ENCODE measurements at regions not wholly inside any gene's neighbourhood (a gene's known extent, or its start where the extent isn't known, plus 50 kb on each side); places are given as distances from the start of the nearest gene placed in this dataset.

DNA sequence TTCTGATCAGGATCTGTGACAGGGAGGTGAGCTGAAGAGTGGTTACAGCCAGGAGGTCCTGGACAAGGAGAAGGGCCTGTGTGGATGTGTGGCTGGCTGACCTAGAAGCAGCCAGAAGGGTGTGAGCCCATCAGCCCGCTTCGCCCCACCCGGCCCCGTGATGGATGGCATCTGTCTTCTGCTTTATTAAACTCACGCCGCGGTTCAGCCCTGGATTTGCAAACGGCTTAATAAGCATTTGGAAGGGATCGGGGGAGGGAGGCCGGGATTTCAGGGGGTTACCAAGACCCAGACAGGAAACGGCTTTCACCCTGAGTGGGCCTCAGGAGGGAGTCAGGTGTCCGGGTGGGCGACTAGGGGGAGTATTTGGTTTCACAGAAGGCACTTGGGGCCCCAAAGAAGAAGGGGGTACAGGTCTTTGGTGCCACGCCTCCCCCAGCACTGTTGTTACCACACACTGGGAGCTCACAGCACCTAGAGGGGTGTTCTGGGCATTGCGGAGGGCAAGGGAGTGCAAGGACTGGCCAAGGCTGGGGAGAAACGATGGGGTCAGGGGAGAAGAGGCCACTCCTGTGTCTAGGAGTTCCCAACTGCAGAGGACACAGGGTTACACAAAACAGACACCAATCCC is 53.8 kb upstream of the FOXP4 start:
- Histone ChIP-seq H3K27me3 (ENCODE audit: insufficient read depth, low read length) (peaks cover 3% of the 10 kb centered on the region; the same call in 1 of the 2 replicates), H3K4me2 (ENCODE audit: low read length) (no peak overlapping the region), H3K4me1 (ENCODE audit: insufficient read depth, low read length, severe bottlenecking) (no peaks in the 10 kb centered on the region)

DNA sequence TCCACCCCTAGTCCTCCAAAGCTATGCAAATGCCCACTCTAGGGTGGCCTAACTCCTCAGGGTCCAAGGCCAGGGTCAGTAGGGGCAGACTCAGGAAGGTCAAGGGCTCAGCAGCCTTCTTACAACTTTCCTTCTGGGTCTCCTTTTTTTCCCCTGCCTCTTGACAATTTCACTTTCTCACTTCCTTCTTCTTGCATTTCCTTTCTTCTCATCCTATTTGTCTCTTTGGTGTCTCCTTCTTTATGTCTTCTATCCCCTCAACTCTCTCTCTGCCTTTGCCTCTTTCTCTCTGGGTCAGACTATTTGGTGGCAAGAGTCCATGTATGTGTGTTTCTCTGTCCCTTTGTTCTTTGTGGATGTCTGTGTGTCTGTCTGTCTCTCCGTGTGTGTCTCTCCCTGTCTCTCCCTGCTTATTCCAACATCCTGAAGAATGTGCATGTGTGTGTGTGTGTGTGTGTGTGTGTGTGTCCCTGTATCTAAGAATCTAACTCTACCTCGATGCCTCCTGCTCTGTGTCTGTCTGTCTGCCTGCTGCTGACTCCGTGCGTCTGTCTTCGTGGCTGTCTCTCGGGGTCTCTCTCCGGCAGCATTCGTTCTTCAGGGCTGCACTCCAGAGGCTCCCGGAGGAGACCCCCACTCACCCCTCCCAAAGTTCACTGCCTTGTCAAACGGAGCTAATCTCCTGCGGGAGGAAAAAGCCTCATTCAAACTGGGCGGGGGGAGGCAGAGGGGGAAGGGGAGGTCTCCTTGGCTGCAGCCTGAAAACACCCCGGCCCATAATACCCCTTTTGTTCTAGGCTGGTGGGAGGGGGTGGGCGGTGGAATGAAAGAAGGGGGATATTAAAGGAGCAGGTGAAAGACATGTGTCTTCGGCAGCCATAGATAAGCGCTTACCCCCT is 51.7 kb upstream of the FOXP4 start:
- Histone ChIP-seq H3K9ac (ENCODE audit: low read length) (no peak overlapping the region), H3K27me3 (ENCODE audit: insufficient read depth, low read length) (peaks cover 3% of the 10 kb centered on the region; the same call in 1 of the 2 replicates), H3K79me2 (ENCODE audit: insufficient read depth, low read length) (no peaks in the 10 kb centered on the region), H2AFZ (ENCODE audit: low read length) (no peak overlapping the region), H3K4me1 (ENCODE audit: insufficient read depth, low read length, severe bottlenecking) (no peaks in the 10 kb centered on the region), H4K20me1 (ENCODE audit: insufficient read depth, low read length) (no peaks in the 10 kb centered on the region), H3K9me2 (ENCODE audit: low read depth, low read length) (no peaks in the 10 kb centered on the region), H3F3A (ENCODE audit: insufficient read depth, low read length) (no peaks in the 10 kb centered on the region), H3K27ac (ENCODE audit: low read depth, low read length, poor library complexity, severe bottlenecking) (no peak overlapping the region), H3K4me3 (ENCODE audit: low read depth, low read length, poor library complexity, severe bottlenecking) (no peak overlapping the region), H3K4me2 (ENCODE audit: low read length) (no peak overlapping the region), H3K36me3 (ENCODE audit: insufficient read depth, low read length) (no peaks in the 10 kb centered on the region), H3K9me3 (ENCODE audit: low read length) (no peaks in the 10 kb centered on the region)
- TF ChIP-seq, protein P1, sequence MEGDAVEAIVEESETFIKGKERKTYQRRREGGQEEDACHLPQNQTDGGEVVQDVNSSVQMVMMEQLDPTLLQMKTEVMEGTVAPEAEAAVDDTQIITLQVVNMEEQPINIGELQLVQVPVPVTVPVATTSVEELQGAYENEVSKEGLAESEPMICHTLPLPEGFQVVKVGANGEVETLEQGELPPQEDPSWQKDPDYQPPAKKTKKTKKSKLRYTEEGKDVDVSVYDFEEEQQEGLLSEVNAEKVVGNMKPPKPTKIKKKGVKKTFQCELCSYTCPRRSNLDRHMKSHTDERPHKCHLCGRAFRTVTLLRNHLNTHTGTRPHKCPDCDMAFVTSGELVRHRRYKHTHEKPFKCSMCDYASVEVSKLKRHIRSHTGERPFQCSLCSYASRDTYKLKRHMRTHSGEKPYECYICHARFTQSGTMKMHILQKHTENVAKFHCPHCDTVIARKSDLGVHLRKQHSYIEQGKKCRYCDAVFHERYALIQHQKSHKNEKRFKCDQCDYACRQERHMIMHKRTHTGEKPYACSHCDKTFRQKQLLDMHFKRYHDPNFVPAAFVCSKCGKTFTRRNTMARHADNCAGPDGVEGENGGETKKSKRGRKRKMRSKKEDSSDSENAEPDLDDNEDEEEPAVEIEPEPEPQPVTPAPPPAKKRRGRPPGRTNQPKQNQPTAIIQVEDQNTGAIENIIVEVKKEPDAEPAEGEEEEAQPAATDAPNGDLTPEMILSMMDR (IDR thresholded peaks at IDR 0.05; ENCODE audit: low read length): no peak
- no peak for TF ChIP-seq EZH2 (IDR thresholded peaks at IDR 0.05; ENCODE audit: borderline replicate concordance, low read length)

More for the DNA sequence above, 53.8 kb upstream of the FOXP4 start:
- TF ChIP-seq EZH2 (IDR thresholded peaks at IDR 0.05; ENCODE audit: borderline replicate concordance, low read length): no peak
- TF ChIP-seq, protein P1 (IDR thresholded peaks at IDR 0.05; ENCODE audit: low read length): no peak
- no peak overlapping the region for H3K9ac ChIP-seq (ENCODE audit: low read length)
- H3K9me3 ChIP-seq (ENCODE audit: low read length): no peaks in the 10 kb centered on the region
- no peak overlapping the region for H2AFZ ChIP-seq (ENCODE audit: low read length)
- no peaks in the 10 kb centered on the region for H3K79me2 ChIP-seq (ENCODE audit: insufficient read depth, low read length)
- no peaks in the 10 kb centered on the region for H3K9me2 ChIP-seq (ENCODE audit: low read depth, low read length)
- H3K4me3 ChIP-seq (ENCODE audit: low read depth, low read length, poor library complexity, severe bottlenecking): no peak overlapping the region
- no peak overlapping the region for H3K27ac ChIP-seq (ENCODE audit: low read depth, low read length, poor library complexity, severe bottlenecking)
- no peaks in the 10 kb centered on the region for H3F3A ChIP-seq (ENCODE audit: insufficient read depth, low read length)
- no peaks in the 10 kb centered on the region for H4K20me1 ChIP-seq (ENCODE audit: insufficient read depth, low read length)
- H3K36me3 ChIP-seq (ENCODE audit: insufficient read depth, low read length): no peaks in the 10 kb centered on the region

Data from OCI-LY1 (cell line).